Right lobe of liver (tissue), 6 donors: ENCODE measurements at regions not wholly inside any gene's neighbourhood (a gene's known extent, or its start where the extent isn't known, plus 50 kb on each side); places are given as distances from the start of the nearest gene placed in this dataset.

Experiments
- ATAC-seq, 4 donors: fragments of 200-7000 bp; cut with Tn5 transposase; one replicate each; pipeline ENCODE4 v1.9.1; 2020; ENCODE audit warnings: mild to moderate bottlenecking in 4 of 4, moderate library complexity in 4 of 4
- DNase-seq, 3 donors: peaks; one replicate each; pipeline ENCODE4 v3.0.0-alpha.2; 2020
- H3K27ac ChIP-seq, 3 donors: fragments of 200-600 bp; one replicate each; pipeline ENCODE4 v1.8.0; 2022
- H3K27me3 ChIP-seq, 2 donors: fragments of 200-600 bp; one replicate each; pipeline ENCODE4 v1.8.0; 2022
- H3K36me3 ChIP-seq, 4 donors: fragments of 200-600 bp; sonication (generic) in 1 of 4; one replicate each; pipeline versions ENCODE4 v1.5.1 to v1.8.0; 2017 to 2022; ENCODE audit warnings: control low read depth in 1 of 4
- H3K4me1 ChIP-seq, 4 donors: fragments of 200-600 bp; sonication (generic) in 1 of 4; one replicate each; pipeline versions ENCODE4 v1.5.1 to v1.8.0; 2017 to 2022; ENCODE audit warnings: control low read depth in 1 of 4
- H3K4me3 ChIP-seq, 3 donors: fragments of 200-600 bp; one replicate each; pipeline ENCODE4 v1.8.0; 2022
- H3K9me3 ChIP-seq, 4 donors: fragments of 200-600 bp; sonication (generic) in 1 of 4; one replicate each; pipeline versions ENCODE4 v1.5.1 to v1.8.0; 2017 to 2022; ENCODE audit warnings: control low read depth in 1 of 4
- POLR2A ChIP-seq: fragments of 450-650 bp; IDR thresholded peaks from one replicate; pipeline ENCODE4 v1.6.1; 2017; ENCODE audit warnings: antibody characterized with exemption, mild to moderate bottlenecking
- WGBS: methylation state at CpG from one replicate; pipeline ENCODE4 v1.1.6; 2018; ENCODE audit warnings: low coverage, low lambda C conversion rate; ENCODE audit not compliant: insufficient coverage; ENCODE audit errors: missing lambda C conversion rate; 5-methylcytosine and 5-hydroxymethylcytosine counted together
- intact Hi-C, 2 donors: fragments of 100-400 bp; cut with DNase I; formaldehyde crosslinking; loops; one replicate each; pipeline versions ENCODE4 v1.11.2 to v1.14.1; 2022
- TF ChIP-seq, protein P1 (sequence below), 4 donors: fragments of 200-600 bp in 3 of 4; fragments of 450-650 bp in 1 of 4; IDR thresholded peaks; one replicate each; pipeline versions ENCODE4 v1.5.1 to v1.8.0; 2016 to 2022; ENCODE audit warnings: antibody characterized with exemption in 4 of 4, mild to moderate bottlenecking in 2 of 4
- donor health status: DM: no; HTN: yes; CAD: no.
- donor health status: DM: no; HTN: no; CAD: no.
- donor health status: DM: no; HTN: no; CAD: no.
- donor health status: DM: no; HTN: yes; CAD: no.
- donor health status: DM: no; HTN: yes; CAD: no.

DNA sequence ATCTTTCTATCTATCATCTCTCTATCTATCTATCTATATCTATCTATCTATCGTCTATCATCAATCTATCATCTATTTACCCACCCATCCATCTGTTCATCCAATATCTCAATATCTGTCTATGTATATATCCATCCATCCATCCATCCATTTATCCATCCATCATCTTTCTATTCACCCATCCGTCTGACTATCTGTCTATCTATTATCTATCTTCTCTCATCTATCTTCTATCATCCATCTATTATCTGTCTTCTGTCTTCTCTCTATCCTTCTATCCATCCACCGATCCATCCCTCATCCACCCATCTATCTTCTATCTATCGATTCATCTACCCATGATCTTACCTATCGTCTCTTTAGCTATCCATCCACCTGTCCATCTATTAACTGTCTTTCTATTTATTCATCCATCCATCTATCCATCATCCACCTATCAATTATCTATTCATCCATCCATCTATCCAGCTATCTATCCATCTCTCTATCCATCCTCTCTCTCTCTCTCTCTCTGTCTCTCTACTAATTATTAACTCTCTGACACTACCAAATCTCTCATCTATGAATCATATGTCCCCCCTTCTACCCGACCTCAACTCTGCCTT is 89.1 kb downstream of the DHCR7 start:
- DNase-seq (no peak), ATAC-seq (no peak)
- H3K4me1 ChIP-seq: peaks cover 0 to 4% (median 0%) of the 10 kb centered on the region in 4 donors
- no peak overlapping the region for H3K4me3 ChIP-seq
- H3K27me3 ChIP-seq: no peaks in the 10 kb centered on the region
- no peaks in the 10 kb centered on the region for H3K9me3 ChIP-seq
- H3K36me3 ChIP-seq: no peaks in the 10 kb centered on the region
- intact Hi-C loops: no loop called here
- TF ChIP-seq POLR2A: no peak
- TF ChIP-seq, protein P1, sequence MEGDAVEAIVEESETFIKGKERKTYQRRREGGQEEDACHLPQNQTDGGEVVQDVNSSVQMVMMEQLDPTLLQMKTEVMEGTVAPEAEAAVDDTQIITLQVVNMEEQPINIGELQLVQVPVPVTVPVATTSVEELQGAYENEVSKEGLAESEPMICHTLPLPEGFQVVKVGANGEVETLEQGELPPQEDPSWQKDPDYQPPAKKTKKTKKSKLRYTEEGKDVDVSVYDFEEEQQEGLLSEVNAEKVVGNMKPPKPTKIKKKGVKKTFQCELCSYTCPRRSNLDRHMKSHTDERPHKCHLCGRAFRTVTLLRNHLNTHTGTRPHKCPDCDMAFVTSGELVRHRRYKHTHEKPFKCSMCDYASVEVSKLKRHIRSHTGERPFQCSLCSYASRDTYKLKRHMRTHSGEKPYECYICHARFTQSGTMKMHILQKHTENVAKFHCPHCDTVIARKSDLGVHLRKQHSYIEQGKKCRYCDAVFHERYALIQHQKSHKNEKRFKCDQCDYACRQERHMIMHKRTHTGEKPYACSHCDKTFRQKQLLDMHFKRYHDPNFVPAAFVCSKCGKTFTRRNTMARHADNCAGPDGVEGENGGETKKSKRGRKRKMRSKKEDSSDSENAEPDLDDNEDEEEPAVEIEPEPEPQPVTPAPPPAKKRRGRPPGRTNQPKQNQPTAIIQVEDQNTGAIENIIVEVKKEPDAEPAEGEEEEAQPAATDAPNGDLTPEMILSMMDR (IDR thresholded peaks at IDR 0.05): no peak
- 69% methylated on average over 6 of the region's 6 CpGs for WGBS
- no peak overlapping the region for H3K27ac ChIP-seq

DNA sequence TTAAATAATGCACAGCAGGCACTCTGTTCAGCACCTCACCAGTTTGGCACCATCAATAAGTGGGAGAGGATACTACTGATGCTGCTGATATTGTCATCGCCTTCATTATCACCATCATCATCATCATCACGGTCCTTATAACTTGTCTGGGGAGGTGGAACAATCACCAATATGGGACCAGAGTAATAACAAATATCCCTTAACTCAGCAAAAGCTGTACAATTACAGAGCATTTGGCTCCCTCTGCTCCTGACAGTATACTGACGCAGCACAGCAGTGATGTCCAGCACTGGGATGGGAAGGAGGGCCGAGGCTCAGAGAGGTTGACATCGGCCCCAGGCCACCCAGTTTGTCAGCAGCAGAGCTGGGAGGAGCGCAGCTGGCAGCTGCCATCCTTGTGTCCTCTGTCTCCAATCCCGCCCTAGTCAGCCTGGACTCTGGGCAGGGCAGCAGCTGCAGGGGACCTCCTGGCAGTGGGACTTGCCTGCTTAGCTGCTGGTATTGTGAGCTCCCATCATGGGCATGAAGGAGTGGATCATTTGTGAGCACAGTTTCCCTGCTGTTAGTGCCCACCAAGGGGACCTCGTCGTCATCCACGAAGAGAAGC is 90.0 kb downstream of the DHCR7 start:
- 68% methylated on average over 5 of the region's 10 CpGs for WGBS
- H3K9me3 ChIP-seq: no peaks in the 10 kb centered on the region
- no peak overlapping the region for H3K27ac ChIP-seq
- H3K4me3 ChIP-seq: no peak overlapping the region
- no peaks in the 10 kb centered on the region for H3K36me3 ChIP-seq
- H3K27me3 ChIP-seq: no peaks in the 10 kb centered on the region
- no peak for DNase-seq
- H3K4me1 ChIP-seq: no peaks in the 10 kb centered on the region
- ATAC-seq: no peak
- TF ChIP-seq, protein P1 (IDR thresholded peaks at IDR 0.05): no peak
- no peak for TF ChIP-seq POLR2A
- intact Hi-C loops: no loop called here

DNA sequence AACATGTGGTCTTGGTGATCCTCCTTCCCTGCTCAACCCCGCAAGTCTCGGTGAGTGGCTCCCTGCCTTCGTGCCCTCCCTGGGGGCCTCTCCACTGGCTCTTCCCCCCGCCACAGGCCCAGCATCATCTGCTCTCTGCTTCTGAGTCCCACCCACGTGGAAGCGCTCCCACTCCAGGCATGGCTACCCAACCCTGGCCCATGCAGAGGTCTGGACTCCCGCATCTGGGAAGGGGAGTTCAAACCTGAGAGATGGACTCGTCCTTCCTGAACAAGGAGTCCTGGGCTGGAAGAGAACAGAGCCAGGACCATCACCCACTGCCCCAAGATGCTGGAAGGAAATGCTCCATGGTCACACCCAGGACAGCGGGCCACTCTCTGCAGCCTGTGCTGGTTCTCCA is 90.8 kb downstream of the DHCR7 start:
- H3K27me3 ChIP-seq: no peaks in the 10 kb centered on the region
- H3K27ac ChIP-seq: no peak overlapping the region
- DNase-seq (no peak), ATAC-seq (no peak)
- no peak overlapping the region for H3K4me3 ChIP-seq
- no peaks in the 10 kb centered on the region for H3K36me3 ChIP-seq
- no peaks in the 10 kb centered on the region for H3K9me3 ChIP-seq
- intact Hi-C loops: no loop called here
- no peak for TF ChIP-seq POLR2A
- TF ChIP-seq, protein P1 (IDR thresholded peaks at IDR 0.05): no peak
- H3K4me1 ChIP-seq: no peaks in the 10 kb centered on the region
- 0% methylated on average over 1 of the region's 9 CpGs for WGBS

DNA sequence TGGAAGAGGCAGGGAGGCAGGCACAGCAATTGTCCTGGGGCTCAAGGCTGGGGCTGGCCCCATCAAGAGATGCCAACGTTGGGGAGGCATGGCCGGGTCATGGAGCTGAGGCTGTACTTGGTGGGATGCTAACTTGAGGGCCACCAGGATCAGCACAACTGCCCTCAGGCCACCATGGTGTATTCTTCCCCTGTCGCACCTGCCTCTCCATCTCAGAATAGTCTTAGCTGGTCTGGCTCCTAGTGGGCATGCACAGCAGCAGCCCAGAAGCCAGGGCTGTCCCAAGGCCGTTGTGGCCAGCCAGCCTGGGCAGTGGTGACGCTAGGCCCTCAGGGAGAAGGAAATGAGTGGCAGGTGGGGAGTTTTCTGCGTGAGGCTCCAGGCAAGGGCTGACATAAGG is 91.3 kb downstream of the DHCR7 start:
- Histone ChIP-seq H3K27ac (no peak overlapping the region), H3K27me3 (no peaks in the 10 kb centered on the region), H3K4me3 (no peak overlapping the region), H3K9me3 (no peaks in the 10 kb centered on the region), H3K36me3 (no peaks in the 10 kb centered on the region), H3K4me1 (no peaks in the 10 kb centered on the region)
- peak in 1 of 4 donors; percentile 15 for ATAC-seq
- no peak for TF ChIP-seq POLR2A
- TF ChIP-seq, protein P1 (IDR thresholded peaks at IDR 0.05): no peak
- DNase-seq: no peak
- WGBS: 60% methylated on average over 1 of the region's 6 CpGs
- intact Hi-C loops: no loop called here
